ENCODE measurements at regions not wholly inside any gene's neighbourhood (a gene's known extent, or its start where the extent isn't known, plus 50 kb on each side); places are given as distances from the start of the nearest gene placed in this dataset.

GRCh38 chr21:18869104-18869503 lies 465.5 kb upstream of the TMPRSS15 start:
- Mint-ChIP-seq H3K4me1 (ENCODE audit: low read depth) (no peaks in the 10 kb centered on the region), H3K9me3 (peaks cover 8% of the 10 kb centered on the region), H3K36me3 (ENCODE audit: insufficient read depth) (no peaks in the 10 kb centered on the region), H3K27me3 (ENCODE audit: low read depth) (no peaks in the 10 kb centered on the region), H3K4me3 (no peak overlapping the region)
- DNase-seq = no peak
- ATAC-seq = no peak

DNA sequence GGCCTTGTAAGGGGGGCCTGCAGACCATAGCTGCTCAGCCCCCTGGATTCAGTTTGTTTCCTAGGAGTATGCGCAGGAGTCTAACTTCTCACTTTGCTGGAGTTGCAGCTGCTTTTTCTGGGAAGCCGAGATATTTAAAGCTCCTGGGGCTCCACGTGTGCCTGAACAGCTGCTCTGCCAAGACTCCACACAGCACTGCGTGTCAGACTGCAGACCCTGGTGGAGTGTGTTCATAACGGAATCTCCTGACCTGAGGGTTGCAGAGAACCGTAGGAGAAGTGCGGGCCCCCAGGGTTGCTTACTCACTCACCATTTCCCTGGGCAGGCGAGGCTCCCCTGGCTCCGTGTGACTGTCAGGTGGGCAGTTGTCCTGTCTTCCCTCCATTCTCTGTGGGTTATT lies 474.3 kb upstream of the TMPRSS15 start:
- H3K9me3 Mint-ChIP-seq = peaks cover 9% of the 10 kb centered on the region
- no peaks in the 10 kb centered on the region for H3K36me3 Mint-ChIP-seq (ENCODE audit: insufficient read depth)
- H3K27me3 Mint-ChIP-seq (ENCODE audit: low read depth) = no peaks in the 10 kb centered on the region
- H3K4me3 Mint-ChIP-seq = no peak overlapping the region
- ATAC-seq = no peak
- H3K4me1 Mint-ChIP-seq (ENCODE audit: low read depth) = no peaks in the 10 kb centered on the region
- DNase-seq = no peak

DNA sequence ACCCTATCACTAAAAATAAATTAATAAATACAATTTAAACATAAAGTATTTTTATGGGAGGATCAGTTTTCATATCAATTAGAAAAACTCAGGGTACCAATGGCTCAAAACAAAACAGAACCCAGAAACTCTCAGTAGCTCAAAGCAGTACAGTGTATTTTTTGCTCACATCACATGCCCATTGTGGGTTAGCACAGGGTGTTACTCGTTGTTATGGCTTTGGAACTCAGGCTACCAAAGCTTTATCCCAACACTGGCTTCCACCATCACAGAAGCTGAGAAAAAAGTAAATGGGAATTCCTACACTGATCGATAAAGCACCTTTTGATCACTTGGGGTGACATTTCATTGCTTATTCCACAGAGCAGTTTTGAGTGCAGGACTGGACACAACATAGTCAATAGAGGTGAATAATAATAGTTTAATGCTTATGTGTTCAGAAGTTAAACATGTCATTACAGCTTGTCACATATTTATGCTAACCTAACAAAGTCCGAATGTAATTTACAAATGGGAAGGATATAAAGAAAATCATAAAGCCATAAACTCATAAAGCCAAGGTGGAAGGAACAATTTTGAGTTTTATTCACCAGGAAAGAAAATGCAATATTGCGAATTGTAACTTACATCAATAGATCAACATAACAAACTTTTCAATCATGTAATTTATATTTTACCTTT lies 484.5 kb upstream of the TMPRSS15 start:
- no peaks in the 10 kb centered on the region for H3K27me3 Mint-ChIP-seq (ENCODE audit: low read depth)
- DNase-seq (no peak), ATAC-seq (no peak)
- no peaks in the 10 kb centered on the region for H3K36me3 Mint-ChIP-seq (ENCODE audit: insufficient read depth)
- no peak overlapping the region for H3K4me3 Mint-ChIP-seq
- H3K4me1 Mint-ChIP-seq (ENCODE audit: low read depth) = no peaks in the 10 kb centered on the region
- H3K9me3 Mint-ChIP-seq = peaks cover 12% of the 10 kb centered on the region

DNA sequence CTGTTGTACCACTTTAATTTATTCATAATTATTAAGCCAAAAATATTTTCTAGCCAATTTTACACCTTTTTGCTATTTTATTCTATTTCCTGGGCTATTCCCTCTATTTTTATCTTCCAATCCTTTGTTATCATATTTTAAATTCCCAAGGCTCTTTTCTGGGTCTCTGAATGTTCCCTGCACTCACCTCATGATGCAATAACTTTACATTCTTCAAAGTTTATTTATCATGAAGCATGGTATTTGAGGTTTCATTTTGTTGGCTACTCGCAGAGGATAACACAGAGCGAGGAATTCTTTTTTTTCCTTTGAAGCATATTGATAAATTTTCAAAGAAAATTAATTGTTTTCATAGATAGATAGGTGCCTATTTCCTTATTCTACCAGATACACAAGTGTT lies 489.8 kb upstream of the TMPRSS15 start:
- Mint-ChIP-seq H3K4me1 (ENCODE audit: low read depth) (no peaks in the 10 kb centered on the region), H3K9me3 (peaks cover 11% of the 10 kb centered on the region), H3K36me3 (ENCODE audit: insufficient read depth) (no peaks in the 10 kb centered on the region), H3K27me3 (ENCODE audit: low read depth) (no peaks in the 10 kb centered on the region), H3K4me3 (no peak overlapping the region)
- ATAC-seq = no peak
- no peak for DNase-seq

DNA sequence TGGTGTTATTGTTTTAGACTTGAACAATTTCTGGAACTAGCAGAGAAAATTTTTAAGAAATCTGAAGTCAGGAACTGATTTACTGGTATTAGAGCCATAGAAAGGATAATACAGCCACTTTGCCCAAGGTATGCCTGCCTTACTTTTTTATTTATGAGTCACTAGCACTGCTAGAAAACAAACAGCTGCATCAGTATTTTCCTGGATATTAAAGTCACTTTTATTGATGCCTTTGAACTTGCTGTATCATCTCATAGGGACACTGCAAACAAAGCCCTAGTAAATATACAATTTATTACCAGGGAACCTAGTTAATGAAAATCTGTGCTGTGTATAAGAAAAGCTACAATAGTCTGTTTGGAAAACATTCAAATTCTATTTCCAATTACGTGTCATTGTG lies 490.8 kb upstream of the TMPRSS15 start:
- H3K9me3 Mint-ChIP-seq = peaks cover 11% of the 10 kb centered on the region
- no peaks in the 10 kb centered on the region for H3K36me3 Mint-ChIP-seq (ENCODE audit: insufficient read depth)
- no peak for DNase-seq
- ATAC-seq = no peak
- no peaks in the 10 kb centered on the region for H3K27me3 Mint-ChIP-seq (ENCODE audit: low read depth)
- H3K4me1 Mint-ChIP-seq (ENCODE audit: low read depth) = no peaks in the 10 kb centered on the region
- no peak overlapping the region for H3K4me3 Mint-ChIP-seq

GRCh38 chr21:18899261-18899660 lies 495.7 kb upstream of the TMPRSS15 start:
- no peak for DNase-seq
- H3K9me3 Mint-ChIP-seq = peaks cover 3% of the 10 kb centered on the region
- no peaks in the 10 kb centered on the region for H3K36me3 Mint-ChIP-seq (ENCODE audit: insufficient read depth)
- H3K4me1 Mint-ChIP-seq (ENCODE audit: low read depth) = no peaks in the 10 kb centered on the region
- H3K27me3 Mint-ChIP-seq (ENCODE audit: low read depth) = no peaks in the 10 kb centered on the region
- H3K4me3 Mint-ChIP-seq = no peak overlapping the region
- ATAC-seq = no peak

GRCh38 chr21:18902660-18903059 lies 499.1 kb upstream of the TMPRSS15 start:
- ATAC-seq (no peak), DNase-seq (no peak)
- Mint-ChIP-seq H3K27me3 (ENCODE audit: low read depth) (no peaks in the 10 kb centered on the region), H3K9me3 (no peaks in the 10 kb centered on the region), H3K36me3 (ENCODE audit: insufficient read depth) (no peaks in the 10 kb centered on the region), H3K4me3 (no peak overlapping the region), H3K4me1 (ENCODE audit: low read depth) (no peaks in the 10 kb centered on the region)

GRCh38 chr21:18907076-18907475 lies 503.5 kb upstream of the TMPRSS15 start:
- Mint-ChIP-seq H3K9me3 (peaks cover 6% of the 10 kb centered on the region), H3K27me3 (ENCODE audit: low read depth) (no peaks in the 10 kb centered on the region), H3K36me3 (ENCODE audit: insufficient read depth) (no peaks in the 10 kb centered on the region), H3K4me3 (no peak overlapping the region), H3K4me1 (ENCODE audit: low read depth) (no peaks in the 10 kb centered on the region)
- no peak for DNase-seq
- ATAC-seq = no peak

DNA sequence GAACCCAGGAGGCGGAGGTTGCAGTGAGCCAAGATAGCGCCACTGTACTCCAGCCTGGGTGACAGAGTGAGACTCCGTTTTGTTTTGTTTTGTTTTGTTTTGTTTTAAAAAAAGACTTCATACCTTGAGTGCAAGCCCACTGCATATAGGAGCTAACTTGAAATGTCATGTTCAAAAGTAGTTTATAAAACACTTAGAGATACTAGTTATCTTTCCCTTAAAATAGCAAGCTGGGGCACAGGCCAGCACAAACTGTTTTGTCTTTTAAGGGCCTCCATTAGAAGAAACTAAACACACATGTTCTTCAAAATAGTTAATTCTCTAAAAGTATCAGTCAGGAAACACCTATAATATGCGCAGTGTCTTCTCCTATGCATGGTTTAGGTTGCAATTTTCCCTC lies 505.1 kb upstream of the TMPRSS15 start:
- Mint-ChIP-seq H3K4me3 (no peak overlapping the region), H3K4me1 (ENCODE audit: low read depth) (no peaks in the 10 kb centered on the region), H3K9me3 (peaks cover 6% of the 10 kb centered on the region), H3K27me3 (ENCODE audit: low read depth) (no peaks in the 10 kb centered on the region), H3K36me3 (ENCODE audit: insufficient read depth) (no peaks in the 10 kb centered on the region)
- DNase-seq = no peak
- ATAC-seq = no peak

- DNase-seq (no peak), ATAC-seq (no peak)
- no peaks in the 10 kb centered on the region for H3K36me3 Mint-ChIP-seq (ENCODE audit: insufficient read depth)
- H3K27me3 Mint-ChIP-seq (ENCODE audit: low read depth) = no peaks in the 10 kb centered on the region
- no peak overlapping the region for H3K4me3 Mint-ChIP-seq
- no peaks in the 10 kb centered on the region for H3K4me1 Mint-ChIP-seq (ENCODE audit: low read depth)
- H3K9me3 Mint-ChIP-seq = peaks cover 11% of the 10 kb centered on the region
Measured at GRCh38 chr21:18913914-18914313, 510.3 kb upstream of the TMPRSS15 start.

DNA sequence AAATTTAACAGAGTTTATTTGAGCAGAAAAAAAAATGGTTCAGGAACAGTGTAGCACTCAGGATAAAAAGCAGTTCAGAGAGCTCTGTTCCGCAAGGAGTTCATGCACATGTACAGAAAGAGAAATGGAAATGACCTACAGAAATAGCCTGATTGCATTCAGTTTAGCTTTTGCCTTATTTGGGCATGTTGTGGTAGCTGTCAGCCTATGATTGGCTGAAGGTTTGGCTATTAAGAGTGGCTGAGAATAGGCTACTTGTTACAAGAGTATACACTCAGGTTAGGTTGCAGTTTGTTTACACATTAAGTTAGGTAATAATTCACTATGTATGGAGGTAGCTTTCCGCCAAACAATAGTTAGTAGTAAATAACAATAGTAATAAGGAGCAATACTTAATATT lies 511.0 kb upstream of the TMPRSS15 start:
- Mint-ChIP-seq H3K9me3 (peaks cover 11% of the 10 kb centered on the region), H3K36me3 (ENCODE audit: insufficient read depth) (no peaks in the 10 kb centered on the region), H3K4me1 (ENCODE audit: low read depth) (no peaks in the 10 kb centered on the region), H3K27me3 (ENCODE audit: low read depth) (no peaks in the 10 kb centered on the region), H3K4me3 (no peak overlapping the region)
- DNase-seq (no peak), ATAC-seq (no peak)

- no peak for ATAC-seq
- H3K4me1 Mint-ChIP-seq (ENCODE audit: low read depth) = no peaks in the 10 kb centered on the region
- peaks cover 11% of the 10 kb centered on the region for H3K9me3 Mint-ChIP-seq
- no peak for DNase-seq
- H3K36me3 Mint-ChIP-seq (ENCODE audit: insufficient read depth) = no peaks in the 10 kb centered on the region
- H3K27me3 Mint-ChIP-seq (ENCODE audit: low read depth) = no peaks in the 10 kb centered on the region
- H3K4me3 Mint-ChIP-seq = no peak overlapping the region
Measured at GRCh38 chr21:18917622-18918021, 514.0 kb upstream of the TMPRSS15 start.

GRCh38 chr21:18931237-18931636 lies 527.7 kb upstream of the TMPRSS15 start:
- Mint-ChIP-seq H3K4me1 (ENCODE audit: low read depth) (no peaks in the 10 kb centered on the region), H3K4me3 (no peak overlapping the region), H3K36me3 (ENCODE audit: insufficient read depth) (no peaks in the 10 kb centered on the region), H3K9me3 (peaks cover 8% of the 10 kb centered on the region), H3K27me3 (ENCODE audit: low read depth) (no peaks in the 10 kb centered on the region)
- ATAC-seq = no peak
- no peak for DNase-seq

GRCh38 chr21:18937337-18937736 lies 533.8 kb upstream of the TMPRSS15 start:
- peaks cover 11% of the 10 kb centered on the region for H3K9me3 Mint-ChIP-seq
- no peak overlapping the region for H3K4me3 Mint-ChIP-seq
- no peaks in the 10 kb centered on the region for H3K27me3 Mint-ChIP-seq (ENCODE audit: low read depth)
- ATAC-seq (no peak), DNase-seq (no peak)
- no peaks in the 10 kb centered on the region for H3K4me1 Mint-ChIP-seq (ENCODE audit: low read depth)
- no peaks in the 10 kb centered on the region for H3K36me3 Mint-ChIP-seq (ENCODE audit: insufficient read depth)

DNA sequence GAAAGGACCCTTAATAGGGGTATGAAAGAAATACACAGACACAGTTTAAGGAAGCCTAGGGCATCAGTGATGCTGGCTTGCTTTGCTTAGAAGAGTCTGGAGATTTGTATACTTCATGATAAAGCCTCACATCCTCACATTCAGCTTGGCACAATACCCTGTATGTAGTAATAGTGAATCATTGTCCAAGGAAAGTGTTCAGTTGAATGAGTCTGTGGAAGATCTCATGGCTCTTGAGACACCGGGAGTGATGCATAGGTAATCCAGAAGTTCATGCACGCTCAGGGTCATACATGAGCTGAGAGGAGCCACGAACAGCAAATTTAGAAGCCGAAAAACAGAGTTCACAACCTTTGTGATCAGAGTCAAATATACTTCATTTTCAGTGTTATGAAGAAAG lies 537.2 kb upstream of the TMPRSS15 start:
- DNase-seq (no peak), ATAC-seq (no peak)
- Mint-ChIP-seq H3K27me3 (ENCODE audit: low read depth) (no peaks in the 10 kb centered on the region), H3K36me3 (ENCODE audit: insufficient read depth) (no peaks in the 10 kb centered on the region), H3K4me1 (ENCODE audit: low read depth) (no peaks in the 10 kb centered on the region), H3K9me3 (peaks cover 11% of the 10 kb centered on the region), H3K4me3 (no peak overlapping the region)

All from activated T-cell treated with anti-CD3 and anti-CD28 coated beads, Interleukin-2, amount 50 U/mL, for 4 hours (primary cell).